A549 (cell line): ENCODE measurements at regions not wholly inside any gene's neighbourhood (a gene's known extent, or its start where the extent isn't known, plus 50 kb on each side); places are given as distances from the start of the nearest gene placed in this dataset.

ENCODE experiments used
- CTCF ChIP-seq: fragments of >200 bp; sonication (Bioruptor Twin); formaldehyde crosslinking; IDR thresholded peaks from 3 replicates; pipeline ENCODE4 v1.5.1; 2016
- GATA3 ChIP-seq: IDR thresholded peaks from 2 replicates; pipeline ENCODE4 v1.6.1; 2012; ENCODE audit warnings: borderline replicate concordance
- MAZ ChIP-seq: fragments of 150-350 bp; IDR thresholded peaks from 2 replicates; pipeline ENCODE4 v1.6.1; 2014; ENCODE audit warnings: antibody characterized with exemption, low read depth, low read length, borderline replicate concordance
- NR3C1 ChIP-seq: fragments of >200 bp; sonication (Bioruptor Twin); formaldehyde crosslinking; IDR thresholded peaks from 3 replicates; pipeline ENCODE4 v1.6.1; 2017
- PBX3 ChIP-seq: IDR thresholded peaks from 2 replicates; pipeline ENCODE4 v1.6.1; 2012
- POLR2A ChIP-seq: IDR thresholded peaks from 2 replicates; pipeline ENCODE4 v1.6.1; 2012; ENCODE audit warnings: mild to moderate bottlenecking, low read length
- RAD21 ChIP-seq, 2 experiments: fragments of >200 bp in 1 of 2; sonication (Bioruptor Twin) in 1 of 2; formaldehyde crosslinking in 1 of 2; IDR thresholded peaks in 1 of 2; conservative IDR thresholded peaks in 1 of 2; 2 replicates in 1 of 2; 3 replicates in 1 of 2; pipeline ENCODE4 v1.6.1; 2012 to 2018; ENCODE audit warnings: inconsistent platforms in 1 of 2
- REST ChIP-seq: fragments of 200-600 bp; sonication (generic); IDR thresholded peaks from 2 replicates; pipeline ENCODE4 v1.6.1; 2016; ENCODE audit warnings: antibody characterized with exemption, mild to moderate bottlenecking, moderate library complexity

GRCh38 chr11:131137046-131137445 is 220.8 kb upstream of the SNX19 start:
- TF ChIP-seq CTCF (no peak), MAZ (no peak), GATA3 (no peak), NR3C1 (no peak), POLR2A (no peak), REST (no peak), PBX3 (no peak), RAD21 (conservative IDR thresholded peaks at IDR 0.05 in 1 of 2, IDR thresholded peaks at IDR 0.05 in 1 of 2) (no peak)
